Nephron progenitor cell (in vitro differentiated cells): ENCODE measurements at regions not wholly inside any gene's neighbourhood (a gene's known extent, or its start where the extent isn't known, plus 50 kb on each side); places are given as distances from the start of the nearest gene placed in this dataset.

Experiments used
- DNase-seq: peaks from one replicate; pipeline ENCODE4 v3.0.0; 2021
- H3K27ac Mint-ChIP-seq: 2 replicates; pipeline ENCODE4 v1.8.0; 2021; ENCODE audit warnings: mild to moderate bottlenecking, moderate library complexity, mixed read lengths
- H3K27me3 Mint-ChIP-seq: 2 replicates; pipeline ENCODE4 v1.8.0; 2021; ENCODE audit warnings: mild to moderate bottlenecking, low read depth, mixed read lengths; ENCODE audit not compliant: poor library complexity
- H3K36me3 Mint-ChIP-seq: 2 replicates; pipeline ENCODE4 v1.8.0; 2021; ENCODE audit warnings: low read depth, mixed read lengths
- H3K4me1 Mint-ChIP-seq: 2 replicates; pipeline ENCODE4 v1.8.0; 2021; ENCODE audit warnings: mixed read lengths
- H3K4me3 Mint-ChIP-seq: 2 replicates; pipeline ENCODE4 v1.8.0; 2021; ENCODE audit warnings: mild to moderate bottlenecking, moderate library complexity, mixed read lengths
- H3K9me3 Mint-ChIP-seq: 2 replicates; pipeline ENCODE4 v1.8.0; 2021; ENCODE audit warnings: mild to moderate bottlenecking, moderate library complexity, mixed read lengths
- TF ChIP-seq, protein P1 (sequence below): fragments of 200-600 bp; sonication (generic); IDR thresholded peaks from 2 replicates; pipeline ENCODE4 v1.5.0; 2021; ENCODE audit warnings: antibody characterized with exemption

- DNase-seq: no peak
- Mint-ChIP-seq H3K4me1 (peaks cover 50% of the 10 kb centered on the region), H3K27me3 (peaks cover 8% of the 10 kb centered on the region), H3K27ac (no peak overlapping the region), H3K9me3 (peaks cover 13% of the 10 kb centered on the region), H3K36me3 (peaks cover 6% of the 10 kb centered on the region), H3K4me3 (no peak overlapping the region)
- TF ChIP-seq, protein P1, sequence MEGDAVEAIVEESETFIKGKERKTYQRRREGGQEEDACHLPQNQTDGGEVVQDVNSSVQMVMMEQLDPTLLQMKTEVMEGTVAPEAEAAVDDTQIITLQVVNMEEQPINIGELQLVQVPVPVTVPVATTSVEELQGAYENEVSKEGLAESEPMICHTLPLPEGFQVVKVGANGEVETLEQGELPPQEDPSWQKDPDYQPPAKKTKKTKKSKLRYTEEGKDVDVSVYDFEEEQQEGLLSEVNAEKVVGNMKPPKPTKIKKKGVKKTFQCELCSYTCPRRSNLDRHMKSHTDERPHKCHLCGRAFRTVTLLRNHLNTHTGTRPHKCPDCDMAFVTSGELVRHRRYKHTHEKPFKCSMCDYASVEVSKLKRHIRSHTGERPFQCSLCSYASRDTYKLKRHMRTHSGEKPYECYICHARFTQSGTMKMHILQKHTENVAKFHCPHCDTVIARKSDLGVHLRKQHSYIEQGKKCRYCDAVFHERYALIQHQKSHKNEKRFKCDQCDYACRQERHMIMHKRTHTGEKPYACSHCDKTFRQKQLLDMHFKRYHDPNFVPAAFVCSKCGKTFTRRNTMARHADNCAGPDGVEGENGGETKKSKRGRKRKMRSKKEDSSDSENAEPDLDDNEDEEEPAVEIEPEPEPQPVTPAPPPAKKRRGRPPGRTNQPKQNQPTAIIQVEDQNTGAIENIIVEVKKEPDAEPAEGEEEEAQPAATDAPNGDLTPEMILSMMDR: no peak
Measured at GRCh38 chr7:28358423-28358868, 53.9 kb upstream of the CREB5 start.

DNA sequence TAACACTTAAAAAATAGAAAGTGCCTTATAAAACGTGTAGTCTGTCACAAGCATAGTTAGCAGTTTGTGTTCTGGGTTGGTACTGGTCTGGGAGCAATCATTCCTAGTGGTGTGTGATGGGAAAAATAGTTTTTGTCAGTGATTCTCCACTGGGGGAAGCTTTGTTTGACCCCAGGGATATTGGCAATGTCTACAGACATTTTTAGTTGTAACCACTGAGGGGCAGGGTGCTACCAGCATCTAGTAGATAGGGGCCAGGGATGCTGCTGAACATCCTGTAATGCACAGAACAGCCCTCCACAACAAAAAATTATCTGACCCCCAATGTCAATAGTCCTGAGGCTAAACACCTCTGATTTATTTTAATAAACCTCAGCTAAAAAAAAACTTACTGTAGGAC lies 51.6 kb upstream of the CREB5 start:
- Mint-ChIP-seq H3K36me3 (no peaks in the 10 kb centered on the region), H3K9me3 (peaks cover 10% of the 10 kb centered on the region), H3K27me3 (peaks cover 5% of the 10 kb centered on the region), H3K4me1 (peaks cover 29% of the 10 kb centered on the region), H3K4me3 (no peak overlapping the region), H3K27ac (no peak overlapping the region)
- no peak for DNase-seq
- TF ChIP-seq, protein P1: peak; percentile 6

GRCh38 chr7:28361551-28361950 lies 50.8 kb upstream of the CREB5 start:
- Mint-ChIP-seq H3K9me3 (peaks cover 10% of the 10 kb centered on the region), H3K27me3 (peaks cover 5% of the 10 kb centered on the region), H3K36me3 (no peaks in the 10 kb centered on the region), H3K4me1 (peaks cover 21% of the 10 kb centered on the region), H3K4me3 (no peak overlapping the region), H3K27ac (no peak overlapping the region)
- no peak for DNase-seq
- TF ChIP-seq, protein P1: no peak

- DNase-seq: no peak
- no peak overlapping the region for H3K27ac Mint-ChIP-seq
- H3K9me3 Mint-ChIP-seq: peaks cover 10% of the 10 kb centered on the region
- no peak overlapping the region for H3K4me3 Mint-ChIP-seq
- TF ChIP-seq, protein P1: no peak
- no peaks in the 10 kb centered on the region for H3K36me3 Mint-ChIP-seq
- peaks cover 5% of the 10 kb centered on the region for H3K27me3 Mint-ChIP-seq
- peaks cover 15% of the 10 kb centered on the region for H3K4me1 Mint-ChIP-seq
Measured at GRCh38 chr7:28362182-28362581, 50.1 kb upstream of the CREB5 start.
